Smooth muscle cell of the brain vasculature (primary cell): ENCODE measurements at regions not wholly inside any gene's neighbourhood (a gene's known extent, or its start where the extent isn't known, plus 50 kb on each side); places are given as distances from the start of the nearest gene placed in this dataset.

Experiments used
- DNase-seq: peaks from one replicate; pipeline ENCODE4 v3.0.0-alpha.2; 2012; ENCODE audit warnings: low read depth, low spot score

DNA sequence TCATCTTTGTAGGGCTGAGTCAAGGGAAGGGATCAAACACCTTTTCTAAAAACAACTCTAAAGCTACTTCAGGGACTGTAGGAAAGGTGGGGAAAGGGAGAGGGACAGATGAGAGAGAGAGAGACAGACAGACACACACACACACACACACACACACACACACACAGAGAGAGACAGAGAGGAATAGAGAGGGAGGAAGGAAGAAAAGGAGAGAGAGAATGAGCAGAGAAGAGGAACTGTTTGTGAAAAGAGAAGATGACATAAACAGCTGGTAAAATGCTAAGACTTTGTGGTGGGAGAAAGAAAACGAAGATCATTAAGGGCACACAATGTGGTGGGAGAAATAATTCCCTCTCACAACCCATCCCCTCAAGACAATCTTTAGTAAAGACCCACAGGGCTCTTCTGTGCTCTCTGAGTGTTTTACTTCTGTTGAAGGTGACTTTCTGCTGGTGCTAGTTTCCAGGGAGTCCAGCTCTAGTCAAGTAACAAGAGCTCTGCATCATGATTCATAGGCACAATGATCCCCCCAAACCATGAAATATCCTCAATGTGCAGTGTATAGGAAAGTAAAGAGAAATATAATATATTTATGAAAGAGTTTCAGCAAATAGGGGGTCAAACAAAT is 77.2 kb upstream of the STK17B start:
- DNase-seq: no peak

DNA sequence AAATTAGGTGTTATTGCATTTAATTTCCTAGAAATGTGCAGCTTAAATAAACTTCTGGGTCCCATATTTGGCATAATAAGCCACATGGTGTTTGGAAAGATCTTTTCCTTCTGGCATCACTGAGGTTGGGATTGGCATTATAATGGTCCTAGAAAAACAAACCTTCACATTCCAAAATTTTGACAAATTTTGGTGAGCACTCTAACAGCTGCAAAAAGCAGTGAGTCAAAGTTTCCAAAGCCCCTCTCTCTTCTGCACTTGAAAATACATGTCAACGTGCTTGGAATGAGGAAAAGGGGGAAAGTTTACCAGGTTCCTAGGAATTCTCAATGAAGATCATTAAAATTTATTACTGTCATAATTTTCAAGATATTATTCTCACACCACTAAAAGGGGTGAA is 77.8 kb upstream of the STK17B start:
- no peak for DNase-seq

DNA sequence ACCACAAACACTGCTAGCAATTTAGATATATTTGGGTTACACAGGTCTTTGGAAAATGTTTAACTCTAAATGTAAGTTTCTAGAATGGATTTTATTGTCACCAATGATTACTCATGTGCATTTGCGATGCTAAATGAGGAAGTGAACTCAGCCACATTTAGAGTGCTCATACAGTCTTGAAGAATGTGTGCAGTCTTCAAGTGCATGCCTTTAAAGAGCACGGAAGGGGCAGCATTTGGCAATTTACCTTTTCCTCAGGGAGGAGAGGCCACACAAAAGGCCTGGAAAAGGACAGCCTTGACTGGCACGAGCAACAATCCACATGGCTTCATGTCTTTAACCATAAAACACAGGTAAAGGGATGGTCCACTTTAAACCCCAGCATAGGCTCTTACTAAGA is 78.5 kb upstream of the STK17B start:
- DNase-seq: no peak

DNA sequence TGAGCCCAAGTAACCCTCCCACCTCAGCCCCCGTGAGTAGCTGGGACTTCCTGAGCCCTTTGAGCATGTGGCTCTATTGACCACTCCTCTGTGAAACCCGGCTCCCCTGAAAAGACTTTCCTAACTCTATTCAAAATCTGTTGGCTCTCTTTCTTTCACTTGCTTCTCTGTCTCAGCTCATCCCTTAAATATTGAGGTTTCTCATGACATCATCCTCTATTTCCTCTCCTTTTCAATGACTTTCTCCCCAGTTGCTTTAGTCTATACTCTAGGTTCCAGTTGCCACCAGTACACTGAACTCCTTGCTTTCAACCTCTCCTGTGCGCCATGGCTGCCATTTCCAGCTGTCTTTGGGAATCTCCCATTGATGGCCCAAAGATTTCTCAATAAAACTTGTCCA is 79.8 kb upstream of the STK17B start:
- DNase-seq: no peak

DNA sequence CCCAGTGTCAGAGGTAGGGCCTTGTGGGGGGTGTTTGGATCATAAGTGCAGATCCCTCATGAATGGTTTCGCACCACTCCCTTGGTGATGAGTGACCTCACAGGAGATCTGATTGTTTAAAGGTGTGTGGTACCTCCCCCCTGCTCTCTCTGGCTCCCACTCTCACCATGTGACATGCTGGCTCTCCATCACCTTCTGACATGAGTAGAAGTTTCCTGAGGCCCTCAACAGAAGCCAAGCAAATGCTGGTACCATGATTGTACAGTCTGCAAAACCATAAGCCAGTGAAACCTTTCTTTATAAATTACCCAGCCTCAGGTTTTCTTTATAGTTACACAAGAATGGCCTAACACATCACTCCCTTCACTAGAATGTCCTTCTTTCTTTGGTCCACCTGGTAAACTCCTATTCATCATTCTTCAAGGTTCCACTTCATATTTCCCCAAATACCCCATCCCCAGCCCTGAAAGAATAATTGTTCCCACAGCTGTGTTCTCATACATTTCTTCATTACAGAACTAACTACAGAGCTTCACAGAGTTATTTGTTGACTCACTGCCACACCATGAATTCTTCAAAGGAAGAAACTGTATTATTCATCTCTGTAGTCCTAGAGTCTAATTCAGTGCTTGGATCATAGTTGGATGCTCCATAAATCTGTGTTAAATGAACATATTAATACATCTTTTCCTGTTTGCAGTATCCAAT is 81.2 kb upstream of the STK17B start:
- DNase-seq: no peak

DNA sequence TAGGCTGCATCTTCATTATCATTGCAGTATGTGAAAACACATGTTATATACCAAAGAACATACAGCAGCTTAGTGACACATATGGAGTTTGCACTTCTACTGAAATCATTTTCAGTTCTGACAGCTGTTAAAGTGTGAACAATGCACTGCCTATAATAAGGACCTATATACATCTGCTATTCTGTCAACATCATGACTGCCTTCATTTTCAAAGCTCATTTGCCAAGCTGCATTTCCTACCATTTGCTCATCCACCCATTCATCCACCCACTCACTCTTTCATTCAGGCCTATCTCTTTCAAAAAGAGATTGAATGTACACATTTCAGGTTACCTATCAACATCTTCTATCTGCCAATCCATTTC is 81.7 kb upstream of the STK17B start:
- DNase-seq: no peak

DNA sequence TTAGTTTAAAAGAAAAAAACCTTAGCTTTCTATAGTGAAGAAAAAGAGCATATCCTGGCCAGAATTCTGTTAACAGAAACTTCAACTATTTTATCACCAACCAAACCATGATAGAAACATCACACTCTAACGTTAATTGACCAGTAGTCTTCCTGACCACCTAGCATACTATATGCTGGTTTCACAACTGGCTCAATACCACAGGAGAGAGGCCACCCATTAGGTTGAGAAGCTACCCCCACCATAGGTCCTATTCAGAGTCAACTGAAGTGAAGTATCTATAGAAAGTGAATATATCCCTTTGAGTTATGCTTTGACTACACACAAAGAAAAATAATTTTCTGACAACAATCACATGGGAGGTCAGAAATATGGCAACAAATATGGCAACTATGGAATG is 85.2 kb upstream of the STK17B start:
- no peak for DNase-seq

DNA sequence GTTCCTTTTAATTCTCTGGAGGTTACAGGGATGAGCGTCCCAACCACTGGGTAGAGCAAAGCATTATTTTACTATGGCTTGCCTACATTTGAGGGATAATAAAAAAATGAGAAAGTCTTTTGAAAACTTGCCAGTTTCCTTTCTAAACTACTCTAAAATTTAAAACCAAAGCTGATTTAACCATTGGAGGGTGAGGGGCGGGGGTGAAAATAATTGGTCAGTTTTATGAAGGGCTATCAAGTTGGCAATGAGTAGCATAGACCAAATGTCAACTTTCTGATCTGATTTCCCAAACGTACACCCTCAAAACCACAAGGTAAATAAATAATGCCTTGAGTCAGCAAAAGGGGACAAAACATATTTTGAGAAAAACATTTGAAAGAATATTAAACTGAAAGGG is 85.7 kb upstream of the STK17B start:
- DNase-seq: no peak

DNA sequence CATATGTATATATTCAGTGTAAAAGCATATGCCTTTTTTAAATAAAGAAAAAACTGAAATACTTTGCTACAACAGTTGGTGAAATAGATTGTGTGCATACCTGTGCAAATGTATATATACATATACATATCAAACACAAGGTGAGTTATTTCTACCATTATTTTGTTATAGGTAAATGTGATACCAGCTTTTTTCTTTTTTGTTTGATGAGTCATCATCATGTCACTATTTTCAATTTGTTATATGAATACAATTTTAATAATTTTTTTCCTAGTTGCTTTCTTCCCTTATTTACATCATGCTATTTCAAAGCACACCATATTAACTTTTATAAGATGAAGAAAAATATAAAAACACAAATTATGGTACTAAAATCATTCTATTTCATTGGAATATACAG is 87.0 kb upstream of the STK17B start:
- no peak for DNase-seq

DNA sequence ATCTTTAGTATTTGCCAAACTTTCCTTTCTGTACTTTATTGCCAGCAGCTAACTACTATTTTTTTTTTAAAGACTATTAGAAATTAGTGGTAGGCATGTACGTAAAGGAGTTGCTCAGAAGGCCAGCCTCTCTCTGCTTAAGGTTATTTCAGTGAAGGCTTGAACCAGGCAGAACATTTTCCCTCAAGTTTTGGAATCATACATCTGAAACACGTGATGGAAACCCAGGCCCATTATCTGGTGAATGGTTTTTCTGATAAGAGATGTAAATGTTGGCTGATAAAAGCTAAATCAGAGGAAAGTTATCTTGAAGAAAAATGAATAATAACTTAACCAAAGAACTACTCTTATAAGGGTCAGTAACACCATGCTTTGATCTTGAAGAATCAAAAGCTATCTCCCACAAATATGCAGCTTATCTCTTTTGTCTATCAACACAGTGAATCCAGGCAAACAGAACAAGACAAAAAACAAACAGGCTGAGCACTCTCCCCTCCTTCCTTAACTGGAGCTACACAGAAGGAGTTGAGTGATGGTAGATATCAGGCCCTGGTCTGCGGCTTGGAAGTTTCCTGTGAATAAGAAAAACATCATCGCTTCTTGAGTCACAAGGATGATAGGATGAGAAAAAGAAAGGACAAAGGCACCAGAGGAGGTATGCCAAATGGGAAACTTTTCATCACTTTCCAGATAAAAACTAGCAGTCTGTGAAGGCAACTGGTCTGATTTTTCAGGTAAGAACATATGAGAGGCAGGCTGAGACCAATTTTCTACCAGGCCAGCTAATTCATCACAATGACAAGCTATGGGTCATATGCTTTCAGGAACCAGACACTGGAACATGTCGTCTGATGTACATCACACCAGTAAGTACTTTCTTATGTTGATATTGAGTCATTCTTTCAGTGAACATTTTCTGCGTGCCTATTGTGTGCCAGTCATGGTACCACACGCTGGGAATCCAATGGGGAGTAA is 88.4 kb upstream of the STK17B start:
- no peak for DNase-seq

DNA sequence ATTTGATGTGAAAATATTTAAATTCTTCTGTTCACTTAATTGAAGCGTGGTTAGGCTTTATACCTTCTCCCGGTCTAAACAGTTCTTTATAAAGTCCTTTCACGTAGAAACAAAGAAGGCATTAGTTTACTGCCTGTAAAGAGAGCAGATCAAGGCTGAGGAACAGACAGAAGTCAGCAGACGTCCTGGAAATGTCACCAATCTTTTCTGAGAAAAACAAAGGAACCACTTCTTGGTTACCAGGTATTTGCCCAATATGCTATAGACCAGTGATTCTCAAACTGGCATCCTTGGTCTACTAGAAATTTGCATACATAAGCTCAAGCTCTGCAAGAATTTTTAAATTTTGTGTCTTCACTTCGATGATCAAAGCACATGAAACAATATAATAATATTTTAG is 89.2 kb upstream of the STK17B start:
- DNase-seq: no peak

DNA sequence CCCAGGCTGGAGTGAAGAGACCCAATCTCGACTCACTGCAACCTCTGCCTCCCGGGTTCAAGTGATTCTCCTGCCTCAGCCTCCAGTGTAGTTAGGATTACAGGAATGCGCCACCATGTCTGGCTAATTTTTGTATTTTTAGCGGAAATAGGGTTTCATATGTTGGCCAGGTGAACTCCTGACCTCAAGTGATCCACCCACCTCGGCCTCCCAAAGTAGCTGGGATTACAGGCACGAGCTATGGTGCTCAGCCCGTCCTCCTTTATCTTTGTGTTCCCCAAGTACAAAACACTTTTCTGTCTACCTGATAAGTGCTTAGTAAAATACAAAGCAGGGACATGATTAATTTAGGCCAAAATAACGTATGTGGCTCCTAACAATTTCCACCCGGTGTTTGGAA is 91.2 kb upstream of the STK17B start:
- no peak for DNase-seq

DNA sequence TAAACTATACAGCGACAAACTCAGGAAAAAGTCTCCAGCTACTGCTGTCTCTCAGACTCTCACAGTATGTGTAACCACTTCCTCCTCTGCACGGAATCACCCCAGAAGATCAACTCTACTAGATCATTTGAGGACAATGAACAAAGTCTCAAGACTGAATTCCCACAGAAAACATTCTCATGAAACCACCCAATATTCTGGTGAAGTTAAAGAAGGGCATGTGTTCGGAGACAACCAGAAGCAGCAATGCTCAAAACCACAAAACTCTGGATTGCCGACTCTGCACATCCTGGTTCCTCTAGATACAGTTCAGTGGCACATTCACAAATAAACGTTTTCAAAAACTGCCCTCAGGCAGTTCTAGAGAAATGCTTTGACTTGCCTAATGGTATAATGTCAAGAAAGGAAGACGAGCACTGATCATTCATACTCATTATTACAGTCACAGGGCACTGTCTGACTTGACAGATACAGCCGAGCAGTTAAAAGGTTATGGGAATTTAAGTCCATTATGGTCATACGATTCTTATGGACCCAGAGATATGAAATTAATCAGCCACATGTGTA is 91.9 kb upstream of the STK17B start:
- DNase-seq: no peak

DNA sequence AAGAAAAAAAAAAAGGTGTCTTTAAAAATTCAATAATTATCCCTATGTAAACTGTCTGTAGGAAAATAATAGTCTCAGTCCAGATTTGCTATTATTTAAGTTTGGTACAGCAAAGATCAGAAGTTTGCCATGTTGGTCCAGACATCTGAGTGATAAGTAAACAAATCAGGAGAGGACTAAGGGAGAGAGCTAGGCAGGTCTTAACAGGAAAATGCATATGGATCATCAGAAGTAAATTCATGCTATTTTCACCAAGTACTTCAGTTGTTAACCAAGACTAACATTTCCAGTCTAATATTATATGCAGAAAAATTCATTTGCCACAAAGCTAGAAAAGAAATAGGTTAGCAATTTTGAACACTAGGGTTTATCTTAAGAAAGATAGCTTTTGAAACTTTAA is 95.0 kb upstream of the STK17B start:
- DNase-seq: no peak

DNA sequence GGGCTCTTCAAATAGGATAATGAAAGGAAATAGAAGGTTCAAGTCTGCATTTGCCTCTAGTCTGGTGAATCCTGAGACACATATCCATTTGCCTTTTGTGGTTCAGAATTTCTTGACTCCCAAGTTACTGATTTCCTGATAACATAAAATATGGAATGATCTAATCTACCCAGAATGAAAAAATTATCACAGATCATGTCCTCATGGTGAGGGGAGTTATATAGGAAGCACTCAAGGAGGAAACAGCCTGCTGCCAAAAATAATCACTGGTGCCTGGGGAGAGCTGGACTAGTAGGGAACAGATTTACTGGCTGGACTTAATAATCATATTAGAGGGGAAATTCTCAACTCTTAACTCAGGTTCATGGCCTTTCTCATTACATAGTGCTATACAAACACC is 95.5 kb upstream of the STK17B start:
- DNase-seq: no peak

DNA sequence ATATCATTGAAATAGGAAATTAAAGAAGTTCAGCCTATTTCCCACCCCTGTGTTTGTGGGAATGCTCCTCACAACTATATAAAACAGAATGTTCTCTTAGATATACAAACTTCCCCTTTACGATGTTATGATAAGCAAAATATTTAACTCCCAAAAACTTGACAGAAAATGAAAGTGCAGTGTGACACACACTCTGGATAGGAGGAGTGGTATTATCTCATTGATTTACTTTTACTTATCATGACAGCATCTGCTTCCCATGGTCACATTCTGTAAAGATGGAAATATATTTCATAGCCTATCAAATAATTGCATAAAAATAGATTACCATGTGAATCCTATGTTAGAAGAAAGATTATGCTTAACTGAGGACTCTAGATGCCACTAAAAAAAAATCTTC is 96.6 kb upstream of the STK17B start:
- DNase-seq: no peak

DNA sequence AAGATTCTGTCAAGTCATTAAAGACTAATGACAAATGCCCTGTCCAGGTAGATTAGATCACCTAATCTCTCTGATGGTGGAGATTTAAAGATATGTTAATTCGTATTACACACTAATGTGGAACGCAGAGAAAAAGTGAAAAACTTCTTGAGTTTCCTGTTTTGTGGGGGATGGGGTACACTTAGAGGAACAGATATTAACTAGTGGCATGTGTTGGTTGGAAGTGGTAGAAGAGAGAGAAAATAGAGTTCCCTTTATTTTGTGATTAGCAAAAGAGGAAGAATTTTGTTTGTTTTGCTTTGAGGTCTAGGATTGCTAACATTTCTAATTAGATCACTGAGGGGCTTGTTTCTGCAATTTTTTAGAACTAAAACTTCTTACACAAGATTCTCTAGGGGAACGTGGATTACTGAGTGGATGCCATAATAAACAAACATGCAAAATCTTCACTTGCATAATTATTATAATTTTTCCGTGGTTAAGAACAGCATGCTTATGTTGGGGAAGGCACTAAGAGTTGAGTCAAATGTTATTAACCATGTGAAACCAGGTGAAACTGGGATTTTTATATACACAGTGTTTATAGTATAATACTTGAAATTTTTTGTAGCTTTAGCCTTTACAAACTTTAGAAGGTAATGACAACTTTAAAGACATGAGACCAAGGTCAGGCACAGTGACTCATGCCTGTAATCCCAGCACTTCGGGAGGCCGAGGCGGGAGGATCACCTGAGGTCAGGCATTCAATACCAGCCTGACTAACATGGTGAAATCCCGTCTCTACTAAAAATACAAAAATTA is 97.4 kb upstream of the STK17B start:
- DNase-seq: no peak

DNA sequence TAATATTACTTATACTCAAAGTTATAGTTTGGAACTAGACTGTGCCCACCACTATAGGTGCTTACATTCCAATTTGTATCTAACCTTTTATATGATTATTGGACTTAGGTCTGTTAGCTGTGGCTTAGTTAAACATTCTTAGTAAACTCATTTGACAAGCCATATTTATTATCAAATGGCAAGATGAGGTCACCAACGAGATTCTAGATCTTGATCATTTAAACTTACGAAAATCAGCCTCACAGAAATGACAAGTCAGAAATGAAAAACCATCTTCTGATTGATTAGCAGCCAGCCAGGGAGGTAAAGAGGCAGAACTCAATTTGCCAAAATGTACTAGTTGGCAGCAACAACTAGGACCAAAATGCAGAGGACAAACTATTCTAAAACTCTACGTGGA is 100.4 kb upstream of the STK17B start:
- no peak for DNase-seq

DNA sequence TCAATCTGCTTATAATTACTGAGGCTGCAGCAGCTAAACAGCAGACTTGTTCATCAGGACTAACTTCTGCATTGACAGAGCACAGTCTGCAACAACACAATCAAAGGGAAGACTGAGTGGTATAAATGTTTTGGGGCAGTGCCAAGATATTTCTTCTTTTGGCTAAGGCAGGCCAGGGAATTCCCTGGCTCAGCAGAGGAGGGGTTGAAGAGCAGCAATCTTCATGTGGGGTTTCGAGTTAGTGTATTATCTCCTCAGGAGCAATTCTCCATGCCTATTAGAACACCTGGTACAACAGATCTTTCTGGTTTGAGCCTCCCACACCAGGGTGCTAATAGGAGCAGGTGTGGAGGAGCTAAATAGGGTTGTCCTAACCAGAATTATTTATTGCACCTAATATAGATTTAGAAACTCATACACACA is 103.0 kb upstream of the STK17B start:
- DNase-seq: no peak

DNA sequence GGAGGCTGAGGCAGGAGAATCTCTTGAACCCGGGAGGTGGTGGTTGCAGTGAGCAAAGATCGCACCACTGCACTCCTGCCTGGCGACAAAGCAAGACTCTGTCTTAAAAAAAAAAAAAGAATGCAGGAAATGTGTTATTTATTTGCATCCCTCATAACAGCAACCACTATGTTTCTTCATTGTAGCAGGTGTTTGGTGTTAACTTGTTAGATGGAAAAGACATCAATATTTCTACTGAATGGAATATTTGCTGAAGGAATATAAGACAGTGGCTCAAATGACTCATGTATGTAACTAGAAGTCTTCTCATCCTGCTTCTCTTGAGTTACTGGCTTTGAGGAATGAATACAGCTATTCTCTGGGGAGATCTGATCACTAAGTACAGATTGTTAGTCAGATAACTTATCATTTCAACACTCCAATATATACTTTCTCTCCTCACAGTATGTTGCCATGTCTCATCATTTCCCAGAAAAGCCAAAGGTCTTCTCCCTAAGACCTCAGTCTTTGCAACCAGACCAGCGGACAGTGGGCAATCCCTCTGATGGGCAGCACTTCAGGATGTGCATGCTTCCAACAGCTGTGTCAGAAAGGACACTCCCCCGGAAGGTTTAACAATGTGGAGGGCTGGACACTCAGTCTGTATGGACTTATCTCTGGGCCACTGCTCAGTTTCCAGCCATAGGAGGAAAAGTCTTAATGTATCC is 104.4 kb upstream of the STK17B start:
- no peak for DNase-seq

DNA sequence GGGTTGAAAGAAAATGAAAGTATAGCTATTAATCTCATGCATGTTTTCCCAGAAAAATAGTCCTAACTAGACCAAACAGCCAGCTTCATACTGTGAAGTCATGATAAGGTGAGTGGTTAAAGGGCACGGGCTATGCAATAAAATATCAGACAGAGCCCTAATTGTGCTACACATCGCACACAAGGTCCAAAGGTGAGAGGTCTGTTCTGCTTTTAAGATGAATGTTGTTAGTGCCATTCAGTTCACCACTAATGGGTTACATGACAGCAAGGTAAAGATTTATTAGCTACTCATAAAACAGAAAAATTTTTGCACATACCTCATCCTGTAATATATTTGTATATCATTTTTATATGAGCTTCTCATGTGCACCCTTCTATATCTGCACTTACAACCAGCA is 105.0 kb upstream of the STK17B start:
- DNase-seq: no peak
